ENCODE measurements at regions not wholly inside any gene's neighbourhood (a gene's known extent, or its start where the extent isn't known, plus 50 kb on each side); places are given as distances from the start of the nearest gene placed in this dataset.

DNA sequence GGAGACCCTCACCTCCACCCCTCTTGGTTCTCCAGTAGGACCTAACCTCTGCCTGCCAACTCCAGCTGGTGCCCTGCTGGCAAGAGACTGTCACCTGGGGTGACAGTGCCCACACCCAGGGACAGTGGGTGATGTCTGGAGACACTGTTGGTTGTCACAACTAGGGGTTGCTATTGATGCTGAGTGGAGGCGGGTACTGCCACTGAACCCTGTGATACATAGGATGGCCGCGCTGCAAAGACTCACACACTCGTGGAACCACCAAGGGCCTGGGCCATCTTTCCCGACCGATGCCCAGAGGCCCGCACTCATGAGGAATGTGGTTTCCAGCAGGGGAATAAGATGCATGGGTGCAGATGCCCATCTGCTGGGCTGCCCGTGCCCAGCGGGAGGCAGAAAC lies 143.2 kb downstream of the SHANK2 start:
- DNase-seq (no peak), ATAC-seq (no peak)
- Histone ChIP-seq H3K9me3 (no peaks in the 10 kb centered on the region), H3K36me3 (peaks cover 0 to 20% (median 7%) of the 10 kb centered on the region in 4 donors), H3K27me3 (no peaks in the 10 kb centered on the region), H3K27ac (no peak overlapping the region), H3K4me3 (no peak overlapping the region), H3K4me1 (peaks cover 0 to 7% (median 0%) of the 10 kb centered on the region in 4 donors)
- WGBS (ENCODE audit: insufficient coverage, low coverage, low lambda C conversion rate, missing lambda C conversion rate), result no CpG with 5 or more reads among the region's 9 CpGs
- no peak for TF ChIP-seq CTCF (IDR thresholded peaks at IDR 0.05)
- TF ChIP-seq POLR2A (IDR thresholded peaks at IDR 0.05), result no peak
- intact Hi-C loops (cut with DNase I), result no loop called here

DNA sequence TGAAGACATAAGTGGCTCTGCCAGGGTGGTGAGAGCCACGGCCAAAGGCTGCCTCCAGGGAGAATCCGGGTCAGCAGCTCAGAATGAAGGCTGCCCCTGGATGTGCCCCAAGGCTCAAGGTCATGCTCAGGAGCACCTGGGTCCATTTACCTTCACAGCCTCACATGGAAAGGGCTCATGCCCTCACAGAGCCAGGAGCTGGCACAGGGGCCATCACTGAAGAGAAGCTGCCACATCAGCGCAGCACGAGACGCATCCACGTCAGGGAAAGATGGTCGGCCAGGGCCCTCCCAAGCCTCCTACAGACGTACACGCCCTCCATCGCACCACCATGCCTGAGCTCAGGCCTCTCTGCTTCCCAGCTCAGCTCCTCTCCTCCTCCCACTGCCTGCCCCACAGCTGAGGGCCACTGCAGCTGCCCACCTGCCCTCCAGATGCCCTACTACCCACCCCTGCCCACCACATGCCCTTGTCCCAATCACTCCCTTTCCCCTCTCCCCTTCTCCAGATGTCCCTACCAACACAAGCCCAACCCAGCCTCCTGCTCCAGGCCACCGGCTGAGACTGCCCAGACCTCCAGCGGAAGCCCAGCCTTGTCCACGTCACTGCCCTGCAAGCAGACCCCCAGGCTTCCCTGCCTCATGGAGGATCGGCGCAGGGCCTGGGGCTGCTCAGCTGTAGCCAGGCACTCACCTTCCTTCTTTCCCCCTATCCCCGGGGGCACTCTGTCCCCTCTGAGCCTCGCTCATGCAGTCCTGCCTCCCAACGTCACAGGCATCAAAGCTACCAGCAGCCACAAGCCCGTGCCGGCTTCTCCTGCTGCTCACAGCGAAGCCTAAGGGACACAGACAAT lies 144.1 kb downstream of the SHANK2 start:
- TF ChIP-seq POLR2A (IDR thresholded peaks at IDR 0.05) (no peak), CTCF (IDR thresholded peaks at IDR 0.05) (no peak)
- H3K27ac ChIP-seq, result no peak overlapping the region
- no peak for DNase-seq
- H3K4me1 ChIP-seq, result peaks cover 0 to 4% (median 0%) of the 10 kb centered on the region in 4 donors
- 87% methylated on average over 3 of the region's 21 CpGs for WGBS (ENCODE audit: insufficient coverage, low coverage, low lambda C conversion rate, missing lambda C conversion rate)
- peak in 1 of 4 donors; percentile 10 for ATAC-seq
- H3K9me3 ChIP-seq, result no peaks in the 10 kb centered on the region
- peaks cover 0 to 20% (median 7%) of the 10 kb centered on the region in 4 donors for H3K36me3 ChIP-seq
- H3K27me3 ChIP-seq, result no peaks in the 10 kb centered on the region
- intact Hi-C loops (cut with DNase I), result no loop called here
- H3K4me3 ChIP-seq, result no peak overlapping the region

DNA sequence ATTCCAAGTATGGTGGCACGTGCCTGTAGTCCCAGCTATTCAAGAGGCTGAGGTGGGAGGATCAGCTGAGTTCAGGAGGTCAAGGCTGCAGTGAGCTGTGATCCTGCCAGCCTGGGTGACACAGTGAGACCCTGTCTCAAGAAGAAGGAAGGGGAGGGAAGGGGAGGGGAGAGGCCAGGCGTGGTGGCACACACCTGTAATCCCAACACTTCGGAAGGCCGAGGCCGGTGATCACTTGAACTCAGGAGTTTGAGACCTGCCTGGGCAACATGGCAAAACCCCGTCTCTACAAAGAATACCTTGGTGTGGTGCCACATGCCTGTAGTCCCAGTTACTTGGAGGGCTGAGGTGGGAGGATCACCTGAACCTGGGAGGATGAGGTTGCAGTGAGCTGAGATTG lies 145.7 kb downstream of the SHANK2 start:
- intact Hi-C loops (cut with DNase I), result no loop called here
- Histone ChIP-seq H3K27ac (no peak overlapping the region), H3K4me3 (no peak overlapping the region), H3K36me3 (peaks cover 0 to 20% (median 5%) of the 10 kb centered on the region in 4 donors), H3K4me1 (no peaks in the 10 kb centered on the region), H3K27me3 (no peaks in the 10 kb centered on the region), H3K9me3 (no peaks in the 10 kb centered on the region)
- TF ChIP-seq CTCF (IDR thresholded peaks at IDR 0.05) (no peak), POLR2A (IDR thresholded peaks at IDR 0.05) (no peak)
- 85% methylated on average over 6 of the region's 6 CpGs for WGBS (ENCODE audit: insufficient coverage, low coverage, low lambda C conversion rate, missing lambda C conversion rate)
- no peak for ATAC-seq
- no peak for DNase-seq

GRCh38 chr11:71103266-71103665 lies 149.1 kb downstream of the SHANK2 start:
- DNase-seq (no peak), ATAC-seq (peak in 1 of 4 donors; percentile 43)
- intact Hi-C loops (cut with DNase I), result no loop called here
- no peak for TF ChIP-seq POLR2A (IDR thresholded peaks at IDR 0.05)
- no peak for TF ChIP-seq CTCF (IDR thresholded peaks at IDR 0.05)
- Histone ChIP-seq H3K9me3 (no peaks in the 10 kb centered on the region), H3K4me1 (no peaks in the 10 kb centered on the region), H3K27ac (no peak overlapping the region), H3K27me3 (no peaks in the 10 kb centered on the region), H3K36me3 (no peaks in the 10 kb centered on the region), H3K4me3 (no peak overlapping the region)
- 74% methylated on average over 5 of the region's 7 CpGs for WGBS (ENCODE audit: insufficient coverage, low coverage, low lambda C conversion rate, missing lambda C conversion rate)
